ENCODE measurements at regions not wholly inside any gene's neighbourhood (a gene's known extent, or its start where the extent isn't known, plus 50 kb on each side); places are given as distances from the start of the nearest gene placed in this dataset.

DNA sequence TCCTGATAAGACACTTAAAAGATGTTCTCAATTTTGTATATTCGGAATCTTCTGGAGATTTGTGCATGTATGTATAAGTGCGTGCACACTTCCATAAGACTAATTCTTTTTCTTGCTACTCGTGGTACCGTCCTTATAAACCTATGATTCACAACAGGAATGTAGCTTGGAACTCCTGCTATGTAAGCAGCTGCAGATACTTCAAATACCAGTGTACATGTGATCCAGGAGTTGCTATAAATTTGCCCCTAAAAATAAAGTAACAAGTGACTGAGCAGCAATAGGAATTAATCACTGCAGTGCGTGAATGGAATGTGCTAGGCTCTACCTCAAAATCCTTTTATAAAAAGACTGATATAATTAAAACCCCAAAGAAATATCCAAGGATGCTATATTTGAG, 214.9 kb downstream of the KLF5 start:
- DNase-seq = no peak

DNA sequence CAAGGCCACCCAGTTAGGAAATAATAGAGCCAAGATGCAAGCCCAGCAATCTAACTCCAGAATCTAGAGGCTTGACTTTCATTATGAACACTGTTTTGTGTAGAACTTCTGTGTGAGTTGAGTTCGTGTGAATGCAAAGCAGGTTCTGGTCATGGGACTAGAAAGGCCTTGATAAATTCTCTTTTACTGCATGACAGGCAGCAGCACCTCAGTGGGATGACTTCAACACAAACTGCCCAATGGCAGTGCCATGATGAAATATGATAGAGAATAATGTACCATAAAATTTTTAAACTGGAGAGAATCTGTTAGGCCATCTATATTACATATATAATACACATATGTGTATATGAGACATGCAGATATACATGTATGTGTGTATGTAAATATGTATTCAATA, 214.5 kb downstream of the KLF5 start:
- DNase-seq = no peak

DNA sequence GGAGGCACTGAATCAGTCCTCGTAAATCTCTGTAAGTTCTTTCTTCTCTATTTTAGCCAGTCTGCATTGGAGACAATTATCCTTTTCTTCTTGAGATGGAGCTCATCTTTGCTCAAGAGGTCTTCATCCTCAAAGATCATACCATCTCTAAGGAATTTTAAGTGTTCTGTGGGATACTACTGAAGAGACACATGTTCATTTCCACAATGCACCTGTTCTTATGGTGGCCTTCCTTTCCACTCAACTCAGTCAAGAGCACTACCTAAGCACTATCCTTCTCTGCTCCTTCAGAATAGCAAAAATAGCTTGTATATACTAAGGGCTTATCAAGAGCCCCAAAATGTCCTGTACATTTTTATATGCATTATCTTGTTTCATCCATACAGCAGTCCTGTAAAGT, 214.0 kb downstream of the KLF5 start:
- no peak for DNase-seq

DNA sequence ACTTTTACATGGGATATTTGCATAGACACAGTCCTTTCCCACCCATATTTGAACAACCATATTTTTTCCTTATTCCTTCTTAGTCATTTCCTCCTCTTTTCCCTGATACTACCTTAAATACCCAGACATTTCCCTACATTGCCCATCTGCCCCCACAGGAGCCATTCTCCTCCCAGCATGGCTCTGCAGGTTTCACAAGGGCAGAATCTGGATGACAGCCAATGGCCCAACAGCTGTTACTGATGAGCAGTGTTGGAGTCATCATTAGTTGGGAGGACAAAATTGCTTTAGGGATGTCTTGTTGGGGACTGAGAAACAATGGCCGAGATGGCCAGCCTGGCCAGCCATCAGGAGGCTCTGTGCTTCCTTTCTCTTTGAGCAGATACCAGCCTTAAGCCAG, 209.5 kb downstream of the KLF5 start:
- DNase-seq = peak; percentile 54 to 73

DNA sequence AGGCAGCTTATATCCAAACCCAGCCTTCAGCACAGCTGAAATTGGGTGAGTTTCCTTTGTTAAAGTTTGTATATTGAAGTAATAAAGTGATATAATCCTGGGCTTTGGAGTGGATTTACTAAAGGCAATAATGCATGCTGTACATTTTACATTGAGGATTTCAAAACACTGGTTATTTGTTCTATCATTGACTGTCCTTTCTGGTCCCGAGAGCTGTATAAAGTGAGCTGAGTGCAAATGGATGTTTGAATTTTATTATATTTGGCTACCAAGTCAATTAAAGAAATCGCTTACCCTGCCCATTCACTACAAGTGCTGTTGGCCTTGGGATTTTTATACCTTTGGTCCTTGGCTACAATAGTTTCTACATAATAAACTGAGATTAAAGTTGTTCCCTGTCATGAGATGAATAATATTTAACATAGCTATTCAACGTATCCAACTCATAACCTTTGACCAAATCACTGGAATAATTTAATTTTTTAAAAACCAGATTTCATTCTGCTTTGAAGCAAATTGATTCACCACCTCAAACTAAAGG, 207.9 kb downstream of the KLF5 start:
- no peak for DNase-seq

DNA sequence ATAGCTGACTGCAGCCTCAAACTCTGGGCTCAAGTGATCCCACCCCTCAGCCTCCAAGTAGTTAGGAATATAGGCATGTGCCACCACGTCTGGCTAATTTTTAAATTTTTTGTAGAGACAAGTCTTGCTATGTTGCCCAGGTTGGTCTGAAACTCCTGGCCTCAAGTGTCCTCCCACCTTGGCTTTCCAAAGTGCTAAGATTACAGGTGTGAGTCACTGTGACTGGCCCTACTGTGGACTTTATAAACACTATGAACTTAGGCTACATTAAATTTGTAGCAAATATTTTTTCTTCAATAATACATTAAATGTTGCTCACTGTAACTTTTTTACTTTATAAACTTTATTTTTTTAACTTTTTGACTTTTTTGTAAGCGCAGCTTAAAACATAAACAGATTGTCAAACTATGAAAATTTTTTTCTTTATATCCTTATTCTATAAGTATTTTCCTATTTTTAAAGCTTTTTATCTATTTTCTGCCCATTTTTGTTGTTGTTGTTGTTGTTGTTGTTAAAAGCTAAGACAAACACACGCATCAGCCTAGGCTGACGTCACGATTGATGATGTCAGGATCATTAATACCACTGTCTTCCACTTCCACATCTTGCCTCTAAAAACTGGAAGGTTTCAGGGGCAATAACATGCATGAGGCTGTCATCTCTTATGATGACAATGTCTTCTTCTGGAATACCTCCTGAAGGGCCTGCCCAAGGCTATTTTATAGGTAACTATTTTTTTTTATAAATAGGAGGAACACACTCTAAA, 204.2 kb downstream of the KLF5 start:
- no peak for DNase-seq

DNA sequence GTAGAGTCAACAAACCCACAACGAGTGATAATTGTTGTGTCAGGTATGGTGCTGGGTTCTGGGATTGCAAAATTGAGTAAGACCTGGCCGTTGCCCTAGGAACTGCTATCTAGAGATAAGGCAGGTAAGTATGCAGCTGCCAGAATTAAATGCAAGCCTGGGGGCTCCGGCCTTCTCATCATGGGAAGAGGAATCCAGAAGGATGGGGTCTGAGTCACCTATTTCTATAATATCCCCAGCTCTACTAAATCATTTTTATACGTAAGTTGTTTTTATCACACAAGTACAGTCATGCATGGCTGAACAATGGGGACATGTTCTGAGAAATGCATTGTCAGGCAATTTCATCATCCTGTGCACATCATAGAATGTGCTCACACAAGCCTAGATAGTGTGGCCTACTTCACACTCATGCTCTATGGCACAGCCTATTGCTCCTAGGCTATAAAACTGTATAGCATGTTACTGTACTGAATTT, 203.0 kb downstream of the KLF5 start:
- DNase-seq = peak in 1 of 2 experiments; percentile 39

DNA sequence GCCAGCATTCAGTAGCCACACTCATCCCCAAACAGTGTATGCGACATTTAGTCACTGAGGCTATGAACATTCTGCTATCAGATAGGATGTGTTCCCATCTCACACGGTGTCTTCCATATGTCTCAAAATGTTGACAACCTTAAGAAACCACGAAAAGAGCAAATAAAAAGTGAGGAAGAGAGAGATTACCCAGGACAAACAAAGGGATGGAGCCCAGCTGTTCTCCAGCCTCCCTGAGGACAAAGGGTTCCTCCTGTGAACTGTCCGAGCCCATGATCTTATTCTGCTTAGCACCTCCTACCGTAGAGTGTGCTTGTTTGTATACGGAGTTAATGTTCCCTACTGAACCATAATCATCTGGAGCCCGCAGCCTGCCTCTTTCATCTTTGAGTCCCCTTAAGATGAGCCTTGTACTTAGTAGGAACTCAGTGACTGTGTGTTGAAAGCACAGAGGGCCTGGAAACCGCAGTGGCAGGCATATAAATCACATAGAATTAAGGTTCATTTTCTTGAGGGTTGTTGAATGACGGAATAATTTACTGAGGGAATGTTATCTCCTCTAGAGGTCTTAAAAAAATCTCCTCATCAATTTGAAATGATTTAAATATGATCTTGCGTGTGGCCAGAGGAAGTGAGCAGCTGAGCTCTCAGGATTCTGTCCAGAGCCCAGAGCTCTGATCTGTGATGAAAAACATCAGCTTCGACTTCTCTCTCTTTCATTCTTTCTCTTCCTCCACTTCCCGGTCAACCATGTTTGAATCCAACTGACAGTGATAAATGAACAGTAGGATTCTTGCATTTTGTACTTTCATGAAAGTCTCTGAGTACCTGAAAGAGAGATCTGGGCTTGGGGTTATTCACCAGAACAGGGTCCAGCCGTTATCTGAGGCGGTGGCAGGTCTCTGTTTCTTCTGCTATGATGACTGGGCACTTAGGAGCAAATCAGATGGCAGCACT, 200.5 kb downstream of the KLF5 start:
- no peak for DNase-seq

DNA sequence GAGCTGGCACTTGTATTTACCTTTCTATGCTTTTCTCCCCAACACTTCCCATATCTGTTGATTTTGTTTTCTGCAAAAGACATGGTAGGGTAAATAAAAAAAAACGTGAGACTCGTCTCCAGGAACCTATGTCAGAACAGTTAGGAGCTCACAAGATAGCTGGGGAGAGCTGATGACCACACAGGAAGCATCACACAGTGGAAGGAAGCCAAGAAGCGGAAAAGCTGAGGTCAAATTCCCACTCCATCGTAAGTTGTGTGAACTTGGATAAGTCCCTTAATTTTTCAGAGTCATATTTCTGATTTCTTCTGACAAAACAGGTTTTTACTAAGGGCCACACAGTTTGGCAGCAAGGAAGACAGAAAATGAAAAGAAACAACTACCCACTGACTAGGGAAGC, 199.6 kb downstream of the KLF5 start:
- no peak for DNase-seq

DNA sequence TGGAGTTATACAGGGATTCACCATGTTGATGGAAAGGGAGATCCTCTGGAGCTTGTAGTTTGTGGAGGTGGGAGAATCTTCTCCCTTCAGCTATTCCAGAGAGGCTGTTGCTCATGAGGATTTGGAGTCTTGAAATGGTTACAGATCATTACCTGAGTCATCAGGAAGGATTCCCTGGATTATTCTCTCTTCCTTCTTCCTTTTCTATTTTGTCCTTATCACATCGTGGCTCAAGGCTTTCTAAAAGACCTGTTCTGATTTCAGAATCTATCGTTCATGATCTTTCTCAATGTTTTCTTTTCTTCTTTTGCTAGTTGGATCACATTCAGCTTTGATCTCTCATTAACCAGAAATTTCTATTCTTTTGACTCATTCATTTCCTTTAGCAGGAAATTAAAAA, 196.0 kb downstream of the KLF5 start:
- no peak for DNase-seq

DNA sequence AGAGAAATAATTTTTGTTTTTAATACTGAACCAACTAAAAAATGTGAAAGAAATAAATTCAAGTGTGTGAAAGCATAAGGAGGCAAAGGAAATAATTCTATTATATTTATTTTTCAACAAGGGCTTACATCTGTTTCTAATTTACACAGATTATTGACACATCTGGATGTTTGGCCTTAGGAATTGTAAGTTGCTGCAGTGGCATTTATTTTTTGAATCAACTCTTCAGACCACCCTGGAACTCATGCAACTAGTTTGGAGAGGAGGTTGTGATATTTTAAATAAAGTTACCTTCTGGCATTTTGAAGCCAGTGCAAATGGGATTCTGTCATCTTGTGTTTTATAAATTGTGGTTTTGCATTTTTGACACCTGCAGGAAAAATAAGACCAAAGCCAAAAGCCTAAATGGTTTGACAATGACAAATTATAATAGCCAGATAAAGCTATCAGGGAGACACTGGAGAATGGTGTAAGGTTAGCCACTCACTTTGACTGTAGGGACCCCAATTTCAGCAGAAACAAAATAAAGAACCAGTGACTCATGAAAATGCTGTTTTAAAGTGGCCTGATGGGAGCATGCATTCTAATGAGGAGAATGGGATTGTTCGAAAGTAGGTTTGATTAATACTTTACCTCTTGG, 192.9 kb downstream of the KLF5 start:
- DNase-seq = no peak

DNA sequence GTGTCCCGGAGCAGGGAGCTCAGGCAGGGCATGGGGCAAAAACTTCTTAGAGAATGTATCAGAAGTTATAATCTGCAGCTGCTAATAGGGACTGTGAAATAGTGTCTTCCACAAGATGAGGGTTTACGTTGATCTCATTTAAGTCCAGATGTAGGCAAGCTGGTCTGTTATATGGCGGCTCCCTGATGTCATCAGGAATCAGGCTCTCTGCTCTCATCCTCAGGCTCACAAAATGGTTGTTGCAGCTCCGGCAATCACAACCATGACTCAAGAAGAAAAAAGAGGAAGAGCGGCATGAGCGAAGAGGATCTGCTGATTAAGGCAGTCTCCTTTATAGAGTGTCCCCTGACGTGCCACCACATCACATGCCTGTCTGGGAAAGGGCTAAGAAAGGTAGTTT, 191.3 kb downstream of the KLF5 start:
- DNase-seq = no peak

DNA sequence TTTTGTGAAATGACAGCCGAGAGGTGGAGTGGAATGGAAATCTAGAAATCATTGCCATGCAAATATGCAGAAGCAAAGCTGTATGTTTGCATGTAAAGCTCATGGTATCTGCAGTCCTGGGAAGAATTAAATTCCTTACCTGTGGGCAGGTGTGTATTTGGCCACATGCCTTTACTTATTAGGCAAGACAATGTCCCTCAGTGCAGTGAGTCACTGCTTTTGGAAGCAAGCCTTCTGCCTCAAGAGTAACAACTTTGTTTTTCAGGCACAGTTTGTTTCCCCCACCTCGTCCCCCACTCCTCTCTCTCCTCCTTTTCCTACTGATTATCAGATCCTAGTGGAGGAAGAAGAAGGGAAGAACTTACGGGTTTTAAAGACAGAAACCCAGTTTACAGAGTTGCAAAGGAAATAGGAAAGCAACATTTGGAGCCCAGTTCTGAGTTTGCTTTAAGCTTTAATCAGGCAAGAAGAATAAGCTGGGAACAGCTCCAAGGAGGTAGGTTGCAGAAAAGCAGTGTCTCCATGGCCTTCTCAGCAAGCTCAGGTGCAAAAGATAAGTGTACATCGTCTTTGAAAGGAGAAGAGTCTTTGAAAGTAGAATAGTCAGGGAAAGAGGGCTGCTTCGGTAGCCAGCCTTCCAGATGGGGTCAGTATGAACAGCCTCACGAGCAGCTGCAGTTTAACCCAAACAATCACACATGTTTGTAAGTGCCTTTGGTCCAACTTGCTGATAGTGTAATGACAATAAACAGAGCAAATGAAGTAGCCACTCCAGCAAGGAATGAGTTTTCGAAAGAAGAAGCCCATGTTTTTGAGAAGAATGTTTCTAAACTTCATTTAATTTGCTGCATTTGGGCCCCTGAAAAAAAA, 190.1 kb downstream of the KLF5 start:
- DNase-seq = no peak

DNA sequence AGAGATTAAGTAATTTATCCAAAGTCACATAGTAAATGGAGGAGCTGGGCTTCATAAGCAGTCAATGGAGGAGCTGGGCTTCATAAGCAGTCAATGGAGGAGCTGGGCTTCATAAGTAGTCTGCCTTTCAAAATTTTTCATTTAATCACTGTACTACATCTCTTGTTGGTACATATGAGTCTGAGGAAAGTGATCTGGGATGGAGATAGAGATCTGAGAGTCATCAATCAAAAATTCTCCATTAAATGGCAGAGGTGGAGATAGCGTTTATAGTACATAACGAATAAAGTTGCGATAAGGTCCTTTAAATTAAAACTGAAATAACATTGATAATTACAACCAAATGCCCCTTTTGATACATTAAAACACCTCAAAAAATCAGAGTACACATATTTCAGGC, 189.3 kb downstream of the KLF5 start:
- no peak for DNase-seq

DNA sequence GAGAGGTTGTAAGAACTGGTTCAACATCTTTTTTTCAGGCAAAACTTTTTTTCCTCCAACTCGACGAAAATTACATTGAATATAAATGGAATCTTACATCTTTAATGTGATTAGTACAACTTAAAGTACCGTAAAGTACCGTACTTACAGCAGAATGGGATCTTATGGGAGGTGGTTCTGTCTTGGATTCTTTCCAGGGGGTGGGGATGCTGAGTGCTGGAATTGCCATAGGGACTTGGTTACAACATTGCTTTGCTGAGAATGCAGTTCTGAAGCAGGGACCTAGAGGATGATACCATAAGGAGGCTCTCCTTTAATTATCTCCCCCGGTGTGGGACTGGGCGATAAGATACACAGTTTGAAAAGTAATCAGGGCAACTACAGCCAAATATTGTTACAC, 186.4 kb downstream of the KLF5 start:
- no peak for DNase-seq

DNA sequence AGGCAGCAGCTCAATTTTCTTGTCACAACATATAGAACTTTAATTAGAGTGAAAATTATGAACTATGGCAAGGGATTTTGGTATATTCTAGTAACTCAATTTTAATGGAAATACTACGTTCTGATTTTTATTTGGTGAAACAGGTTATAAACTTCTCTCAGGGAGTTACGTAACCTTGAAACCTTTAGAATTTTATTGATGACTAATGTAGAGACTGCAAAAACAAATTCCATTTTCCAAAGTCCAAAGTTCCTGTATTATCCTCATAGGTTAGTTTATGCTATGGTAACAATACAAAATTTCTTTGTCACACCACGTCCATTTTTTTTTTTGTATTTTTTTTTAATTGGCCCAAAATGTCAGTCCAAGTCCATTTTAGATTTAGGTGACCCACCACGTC, 185.7 kb downstream of the KLF5 start:
- DNase-seq = no peak

DNA sequence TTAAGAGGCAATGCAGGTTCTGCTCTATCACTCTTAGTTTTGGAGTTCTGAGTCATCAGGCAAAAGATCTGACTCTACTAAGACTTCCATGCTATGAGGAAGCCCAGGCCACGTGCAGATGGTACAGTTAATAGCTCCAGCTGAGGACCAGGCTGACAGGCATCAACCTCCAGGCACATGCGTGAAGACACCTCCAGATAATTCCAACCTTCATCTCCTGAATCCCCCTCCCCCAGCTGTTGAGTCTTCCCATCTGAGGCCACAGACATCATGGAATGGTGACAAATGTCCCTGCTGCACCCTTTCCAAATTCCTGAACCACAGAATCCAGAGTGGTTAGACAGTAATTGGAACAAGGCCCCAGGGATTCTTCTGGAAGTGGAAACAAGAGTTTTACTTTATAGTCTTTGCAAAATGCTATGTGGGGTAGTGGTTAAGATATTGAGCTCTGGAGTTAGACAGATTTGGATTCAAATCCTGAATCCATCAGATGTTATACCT, 183.8 kb downstream of the KLF5 start:
- no peak for DNase-seq

DNA sequence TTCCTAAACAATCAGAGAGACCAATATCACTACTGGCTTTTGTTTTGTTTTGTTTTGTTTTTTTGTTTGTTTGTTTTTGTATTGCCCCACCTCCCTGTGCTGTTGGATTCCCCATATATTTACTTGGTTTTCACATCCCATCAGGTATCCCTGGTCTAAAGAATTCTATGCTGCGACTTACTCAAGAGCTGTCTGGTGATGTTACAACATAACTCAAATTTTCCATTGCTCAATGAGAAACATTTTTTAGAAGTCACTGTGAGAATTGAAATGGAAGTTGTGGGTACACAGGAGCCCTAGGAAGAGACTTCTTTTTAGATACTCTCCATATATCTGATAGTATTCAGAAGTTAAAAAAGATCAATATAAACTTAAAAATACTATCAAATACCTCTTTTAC, 181.4 kb downstream of the KLF5 start:
- DNase-seq = no peak

DNA sequence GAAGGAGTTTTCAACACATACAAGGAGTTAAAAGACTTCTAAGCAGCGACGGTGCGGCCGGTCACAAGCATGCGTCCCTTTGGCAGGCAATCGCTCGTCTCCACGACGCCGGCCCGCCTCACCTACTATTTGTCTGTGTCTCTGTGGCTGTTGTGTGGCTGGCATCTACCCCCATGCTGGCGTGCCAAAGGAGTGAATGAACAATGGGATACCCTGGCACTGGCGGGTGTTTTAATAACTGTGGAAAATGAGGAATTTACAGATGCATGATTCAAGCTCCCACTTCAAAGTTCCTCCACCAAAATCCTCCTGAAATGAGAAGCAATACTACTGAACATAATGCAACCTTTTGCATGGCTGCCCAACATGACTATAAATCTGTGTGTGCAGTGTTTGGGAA, 176.6 kb downstream of the KLF5 start:
- DNase-seq = no peak

DNA sequence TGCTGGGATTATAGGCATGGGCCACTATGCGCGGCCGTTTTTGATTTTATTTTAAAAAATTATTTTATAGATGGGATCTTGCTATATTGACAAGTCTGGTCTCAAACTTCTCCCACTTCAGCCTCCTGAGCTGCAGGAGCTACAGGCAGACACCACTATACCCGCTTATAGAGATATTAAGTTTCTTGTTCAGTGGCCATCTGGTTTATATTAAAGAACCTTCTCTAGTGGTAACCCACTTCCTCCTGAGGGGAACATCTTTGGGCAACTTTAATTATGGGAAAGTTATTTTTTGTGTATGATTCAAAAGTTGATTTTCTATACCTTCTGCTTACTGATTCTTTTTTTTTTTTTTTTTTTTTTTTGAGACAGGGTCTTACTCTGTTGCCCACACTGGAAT, 172.7 kb downstream of the KLF5 start:
- DNase-seq = peak in 1 of 2 experiments; percentile 6

DNA sequence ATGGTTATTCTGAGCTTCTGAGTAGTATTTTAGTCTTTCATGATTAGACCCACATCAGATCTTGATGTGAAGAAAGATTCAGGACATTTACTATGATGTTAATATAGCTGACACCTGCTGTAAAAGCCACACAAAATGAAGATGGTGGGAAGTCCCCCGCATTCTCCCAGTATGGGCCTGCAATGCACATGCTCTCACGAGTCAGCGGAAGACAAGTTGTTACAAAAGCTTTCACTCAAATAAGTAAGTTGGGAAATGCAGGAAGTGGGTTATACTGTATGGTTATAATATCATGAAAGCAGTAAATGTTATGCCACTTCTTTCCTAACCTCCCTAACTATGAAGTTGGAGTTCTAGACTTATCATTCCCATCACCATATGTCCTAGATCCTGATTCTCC, 171.9 kb downstream of the KLF5 start:
- no peak for DNase-seq

DNA sequence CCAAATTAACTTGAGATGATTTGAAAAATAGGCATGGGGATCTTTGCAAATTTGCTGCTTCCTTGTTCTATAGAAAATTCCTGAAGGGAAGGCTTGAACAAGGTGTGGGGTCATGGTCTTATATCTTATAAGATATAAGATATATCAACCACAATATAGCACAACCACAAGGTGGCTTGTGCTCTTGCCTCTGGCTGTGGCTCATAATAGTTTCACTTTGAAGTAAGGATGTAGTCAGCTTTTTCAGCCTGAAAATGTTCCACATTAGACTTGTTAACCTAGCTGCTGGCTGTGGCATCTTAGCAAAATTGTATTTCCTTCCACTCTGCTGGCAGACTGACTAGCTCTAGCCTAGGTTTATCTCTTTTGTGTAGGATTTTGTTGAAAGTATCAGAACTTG, 169.7 kb downstream of the KLF5 start:
- DNase-seq = no peak
